ENCODE measurements at regions not wholly inside any gene's neighbourhood (a gene's known extent, or its start where the extent isn't known, plus 50 kb on each side); places are given as distances from the start of the nearest gene placed in this dataset.

- H3K27me3 Mint-ChIP-seq (ENCODE audit: insufficient read depth, unreplicated experiment): peaks cover 12% of the 10 kb centered on the region
- ChIA-PET POLR2A (no interaction called here), CTCF (no interaction called here)
- no peak for TF ChIP-seq CTCF (IDR thresholded peaks at IDR 0.05; ENCODE audit: insufficient read depth in 1 of 2, low read depth in 1 of 2, low read length in 1 of 2, severe bottlenecking in 1 of 2, unreplicated experiment in 1 of 2)
- BruUV-seq (replicated peaks): no TSS peak
- intact Hi-C loops (cut with micrococcal nuclease; ENCODE audit: unreplicated experiment): no loop called here
- H3K4me1 ChIP-seq: no peaks in the 10 kb centered on the region
- no peaks in the 10 kb centered on the region for H3K4me1 Mint-ChIP-seq (ENCODE audit: low read depth, unreplicated experiment)
- no peaks in the 10 kb centered on the region for H3K9me3 ChIP-seq
- H3K36me3 ChIP-seq (ENCODE audit: control insufficient read depth, insufficient read depth, low read length): no peaks in the 10 kb centered on the region
- no peak for DNase-seq
- H3K27ac Mint-ChIP-seq (ENCODE audit: unreplicated experiment): no peak overlapping the region
- H3K4me3 ChIP-seq (ENCODE audit: low read depth, low read length): no peak overlapping the region
- H3K36me3 Mint-ChIP-seq (ENCODE audit: insufficient read depth, unreplicated experiment): no peaks in the 10 kb centered on the region
- no peak overlapping the region for H3K4me3 Mint-ChIP-seq (ENCODE audit: unreplicated experiment)
- no peaks in the 10 kb centered on the region for H3K9me3 Mint-ChIP-seq (ENCODE audit: unreplicated experiment)
- no peaks in the 10 kb centered on the region for H3K27me3 ChIP-seq (replicated peaks; ENCODE audit: control insufficient read depth, insufficient read depth, low read length)
These were observed 112.5 kb downstream of the FAM114A2 start for GRCh38 chr5:153926201-153926600.

GRCh38 chr5:153919161-153919560, 119.5 kb downstream of the FAM114A2 start:
- Histone ChIP-seq H3K36me3 (ENCODE audit: control insufficient read depth, insufficient read depth, low read length) (no peaks in the 10 kb centered on the region), H3K4me1 (no peaks in the 10 kb centered on the region), H3K9me3 (peaks cover 4% of the 10 kb centered on the region; the same call in 1 of the 2 replicates), H3K27me3 (replicated peaks; ENCODE audit: control insufficient read depth, insufficient read depth, low read length) (no peaks in the 10 kb centered on the region), H3K4me3 (ENCODE audit: low read depth, low read length) (no peak overlapping the region)
- ChIA-PET CTCF (no interaction called here), POLR2A (no interaction called here)
- H3K27me3 Mint-ChIP-seq (ENCODE audit: insufficient read depth, unreplicated experiment): peaks cover 12% of the 10 kb centered on the region
- H3K9me3 Mint-ChIP-seq (ENCODE audit: unreplicated experiment): no peaks in the 10 kb centered on the region
- H3K36me3 Mint-ChIP-seq (ENCODE audit: insufficient read depth, unreplicated experiment): no peaks in the 10 kb centered on the region
- BruUV-seq (replicated peaks): no TSS peak
- H3K27ac Mint-ChIP-seq (ENCODE audit: unreplicated experiment): no peak overlapping the region
- intact Hi-C loops (cut with micrococcal nuclease; ENCODE audit: unreplicated experiment): no loop called here
- H3K4me3 Mint-ChIP-seq (ENCODE audit: unreplicated experiment): no peak overlapping the region
- H3K4me1 Mint-ChIP-seq (ENCODE audit: low read depth, unreplicated experiment): no peaks in the 10 kb centered on the region
- no peak for TF ChIP-seq CTCF (IDR thresholded peaks at IDR 0.05; ENCODE audit: insufficient read depth in 1 of 2, low read depth in 1 of 2, low read length in 1 of 2, severe bottlenecking in 1 of 2, unreplicated experiment in 1 of 2)
- DNase-seq: no peak

GRCh38 chr5:153907170-153907775, 131.4 kb downstream of the FAM114A2 start:
- no peaks in the 10 kb centered on the region for H3K27me3 ChIP-seq (replicated peaks; ENCODE audit: control insufficient read depth, insufficient read depth, low read length)
- TF ChIP-seq CTCF (IDR thresholded peaks at IDR 0.05; ENCODE audit: insufficient read depth in 1 of 2, low read depth in 1 of 2, low read length in 1 of 2, severe bottlenecking in 1 of 2, unreplicated experiment in 1 of 2): no peak
- CTCF ChIA-PET: no interaction called here
- H3K9me3 ChIP-seq: no peaks in the 10 kb centered on the region
- Mint-ChIP-seq H3K27ac (ENCODE audit: unreplicated experiment) (no peak overlapping the region), H3K36me3 (ENCODE audit: insufficient read depth, unreplicated experiment) (no peaks in the 10 kb centered on the region), H3K9me3 (ENCODE audit: unreplicated experiment) (no peaks in the 10 kb centered on the region), H3K4me3 (ENCODE audit: unreplicated experiment) (no peak overlapping the region), H3K4me1 (ENCODE audit: low read depth, unreplicated experiment) (no peaks in the 10 kb centered on the region), H3K27me3 (ENCODE audit: insufficient read depth, unreplicated experiment) (peaks cover 7% of the 10 kb centered on the region)
- no TSS peak for BruUV-seq (replicated peaks)
- H3K36me3 ChIP-seq (ENCODE audit: control insufficient read depth, insufficient read depth, low read length): no peaks in the 10 kb centered on the region
- no peaks in the 10 kb centered on the region for H3K4me1 ChIP-seq
- no peak for DNase-seq
- POLR2A ChIA-PET: no interaction called here
- no peak overlapping the region for H3K4me3 ChIP-seq (ENCODE audit: low read depth, low read length)
- intact Hi-C loops (cut with micrococcal nuclease; ENCODE audit: unreplicated experiment): no loop called here

All from Caco-2 (cell line).